Kidney (tissue), 13 donors: ENCODE measurements at regions not wholly inside any gene's neighbourhood (a gene's known extent, or its start where the extent isn't known, plus 50 kb on each side); places are given as distances from the start of the nearest gene placed in this dataset.

Source experiments
- DNase-seq, 5 donors: peaks; one replicate each; pipeline ENCODE4 v3.0.0-alpha.2; 2013 to 2020
- FAIRE-seq: peaks from 2 replicates; lab custom pipeline; 2012; peaks lifted over from hg19 to GRCh38; lab: Jason Lieb, UNC
- H3K27ac ChIP-seq, 2 donors: one replicate each; pipeline ENCODE4 v1.7.0; 2013; ENCODE audit warnings: low read depth in 2 of 2, low read length in 2 of 2, inconsistent platforms in 1 of 2
- H3K27me3 ChIP-seq: one replicate; pipeline ENCODE4 v1.7.1; 2013; ENCODE audit warnings: low read length, inconsistent platforms; ENCODE audit not compliant: control insufficient read depth, insufficient read depth
- H3K36me3 ChIP-seq, 3 donors: one replicate each; pipeline versions ENCODE4 v1.7.0 to v1.7.1; 2013; ENCODE audit warnings: low read length in 3 of 3, control low read depth in 1 of 3, inconsistent platforms in 1 of 3; ENCODE audit not compliant: insufficient read depth in 3 of 3, control insufficient read depth in 2 of 3
- H3K4me1 ChIP-seq, 3 donors: one replicate each; pipeline versions ENCODE4 v1.7.0 to v1.7.1; 2013; ENCODE audit warnings: low read length in 3 of 3, inconsistent platforms in 1 of 3, low read depth in 1 of 3; ENCODE audit not compliant: control insufficient read depth in 2 of 3, insufficient read depth in 2 of 3
- H3K4me3 ChIP-seq, 3 donors: one replicate each; pipeline versions ENCODE4 v1.7.0 to v1.8.1; 2013; ENCODE audit warnings: low read length in 3 of 3, control low read depth in 1 of 3, inconsistent platforms in 1 of 3
- H3K9ac ChIP-seq, 3 donors: one replicate each; pipeline versions ENCODE4 v1.7.0 to v1.7.1; 2013; ENCODE audit warnings: low read length in 3 of 3, control low read depth in 1 of 3, inconsistent platforms in 1 of 3
- H3K9me3 ChIP-seq, 3 donors: one replicate each; pipeline versions ENCODE4 v1.7.0 to v1.7.1; 2013; ENCODE audit warnings: low read length in 3 of 3, control low read depth in 1 of 3, inconsistent platforms in 1 of 3; ENCODE audit not compliant: control insufficient read depth in 2 of 3, insufficient read depth in 1 of 3
- intact Hi-C: fragments of 100-400 bp; cut with DNase I; formaldehyde crosslinking; loops from one replicate; pipeline ENCODE4 v1.11.1; 2022
- TF ChIP-seq, protein P1 (sequence below): IDR thresholded peaks from 3 replicates; pipeline ENCODE4 v1.5.1; 2012; ENCODE audit warnings: mild to moderate bottlenecking, moderate library complexity, borderline replicate concordance; ENCODE audit not compliant: insufficient read depth; ENCODE audit errors: extremely low read depth
- donor health status: control.
- donor health status: control.
- donor health status: control.
- donor health status: control.
- donor health status: control.
- donor health status: DM: yes; HTN: yes; CAD: no.
- donor health status: Normal renal cell carcinoma (clear cell type).

DNA sequence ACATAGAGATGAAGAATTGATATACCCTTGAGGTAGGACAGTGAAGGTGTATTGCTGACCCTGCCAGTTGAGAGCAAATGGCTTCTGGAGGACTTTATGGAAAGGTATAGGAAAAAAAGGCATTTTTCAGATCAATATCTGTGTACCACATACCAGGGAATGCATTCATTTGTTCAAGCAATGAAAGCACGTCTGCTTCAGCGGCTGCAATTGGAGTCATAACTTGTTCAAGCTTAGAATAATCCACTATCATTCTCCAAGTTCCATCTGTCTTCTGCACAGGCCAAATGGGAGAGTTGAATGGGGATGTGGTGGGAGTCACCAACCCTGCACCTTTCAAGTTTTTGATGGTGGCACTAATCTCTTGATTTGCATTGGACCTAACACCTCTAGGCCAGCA lies 249.6 kb upstream of the PTER start:
- no peak overlapping the region for H3K4me3 ChIP-seq
- intact Hi-C loops, result no loop called here
- no peak overlapping the region for H3K27ac ChIP-seq
- H3K9me3 ChIP-seq, result no peaks in the 10 kb centered on the region
- DNase-seq (no peak), FAIRE-seq (no peak)
- no peaks in the 10 kb centered on the region for H3K36me3 ChIP-seq
- no peaks in the 10 kb centered on the region for H3K27me3 ChIP-seq
- no peak overlapping the region for H3K9ac ChIP-seq
- no peaks in the 10 kb centered on the region for H3K4me1 ChIP-seq
- TF ChIP-seq, protein P1, sequence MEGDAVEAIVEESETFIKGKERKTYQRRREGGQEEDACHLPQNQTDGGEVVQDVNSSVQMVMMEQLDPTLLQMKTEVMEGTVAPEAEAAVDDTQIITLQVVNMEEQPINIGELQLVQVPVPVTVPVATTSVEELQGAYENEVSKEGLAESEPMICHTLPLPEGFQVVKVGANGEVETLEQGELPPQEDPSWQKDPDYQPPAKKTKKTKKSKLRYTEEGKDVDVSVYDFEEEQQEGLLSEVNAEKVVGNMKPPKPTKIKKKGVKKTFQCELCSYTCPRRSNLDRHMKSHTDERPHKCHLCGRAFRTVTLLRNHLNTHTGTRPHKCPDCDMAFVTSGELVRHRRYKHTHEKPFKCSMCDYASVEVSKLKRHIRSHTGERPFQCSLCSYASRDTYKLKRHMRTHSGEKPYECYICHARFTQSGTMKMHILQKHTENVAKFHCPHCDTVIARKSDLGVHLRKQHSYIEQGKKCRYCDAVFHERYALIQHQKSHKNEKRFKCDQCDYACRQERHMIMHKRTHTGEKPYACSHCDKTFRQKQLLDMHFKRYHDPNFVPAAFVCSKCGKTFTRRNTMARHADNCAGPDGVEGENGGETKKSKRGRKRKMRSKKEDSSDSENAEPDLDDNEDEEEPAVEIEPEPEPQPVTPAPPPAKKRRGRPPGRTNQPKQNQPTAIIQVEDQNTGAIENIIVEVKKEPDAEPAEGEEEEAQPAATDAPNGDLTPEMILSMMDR, result no peak

DNA sequence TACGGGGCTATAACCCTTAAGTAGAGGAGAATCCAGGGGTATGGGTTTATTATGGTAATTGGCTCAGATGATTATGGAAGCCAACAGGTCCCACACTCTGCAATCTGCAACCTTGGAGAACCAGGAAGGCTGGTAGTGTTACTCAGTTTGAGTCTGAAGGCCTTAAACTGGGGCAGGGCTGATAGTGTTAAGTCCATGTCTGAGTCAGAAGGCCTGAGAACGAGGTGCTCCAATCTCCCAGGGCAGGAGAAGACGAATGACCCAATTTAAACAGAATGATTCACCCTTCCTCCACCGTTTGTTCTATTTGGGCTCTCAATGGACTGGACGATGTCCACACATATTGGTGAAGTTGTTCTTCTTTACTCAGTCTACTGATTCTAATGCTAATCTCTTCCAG lies 244.5 kb upstream of the PTER start:
- TF ChIP-seq, protein P1, result no peak
- no peaks in the 10 kb centered on the region for H3K27me3 ChIP-seq
- no peak for DNase-seq
- no peaks in the 10 kb centered on the region for H3K36me3 ChIP-seq
- intact Hi-C loops, result no loop called here
- no peak for FAIRE-seq
- H3K4me1 ChIP-seq, result no peaks in the 10 kb centered on the region
- H3K27ac ChIP-seq, result no peak overlapping the region
- H3K9ac ChIP-seq, result no peak overlapping the region
- no peaks in the 10 kb centered on the region for H3K9me3 ChIP-seq
- H3K4me3 ChIP-seq, result no peak overlapping the region

DNA sequence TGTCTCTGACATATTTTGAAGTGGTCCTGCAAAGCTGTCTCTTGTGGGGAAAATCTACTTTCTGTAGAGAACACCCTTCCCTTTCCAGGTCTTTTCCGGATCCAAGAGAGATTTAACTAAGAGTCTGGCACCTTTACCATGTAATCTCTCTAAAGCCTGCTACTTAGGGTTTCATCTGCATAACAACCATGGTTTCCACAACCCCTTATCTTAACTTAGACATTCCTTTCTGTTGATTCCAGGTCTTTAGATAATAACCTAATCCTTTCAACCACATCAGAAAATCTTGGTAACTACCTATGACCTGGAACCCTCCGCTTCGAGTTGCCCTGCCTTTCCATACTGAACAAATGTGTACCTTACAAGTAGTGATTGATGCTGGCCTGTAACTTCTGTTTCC lies 243.6 kb upstream of the PTER start:
- TF ChIP-seq, protein P1, result no peak
- intact Hi-C loops, result no loop called here

DNA sequence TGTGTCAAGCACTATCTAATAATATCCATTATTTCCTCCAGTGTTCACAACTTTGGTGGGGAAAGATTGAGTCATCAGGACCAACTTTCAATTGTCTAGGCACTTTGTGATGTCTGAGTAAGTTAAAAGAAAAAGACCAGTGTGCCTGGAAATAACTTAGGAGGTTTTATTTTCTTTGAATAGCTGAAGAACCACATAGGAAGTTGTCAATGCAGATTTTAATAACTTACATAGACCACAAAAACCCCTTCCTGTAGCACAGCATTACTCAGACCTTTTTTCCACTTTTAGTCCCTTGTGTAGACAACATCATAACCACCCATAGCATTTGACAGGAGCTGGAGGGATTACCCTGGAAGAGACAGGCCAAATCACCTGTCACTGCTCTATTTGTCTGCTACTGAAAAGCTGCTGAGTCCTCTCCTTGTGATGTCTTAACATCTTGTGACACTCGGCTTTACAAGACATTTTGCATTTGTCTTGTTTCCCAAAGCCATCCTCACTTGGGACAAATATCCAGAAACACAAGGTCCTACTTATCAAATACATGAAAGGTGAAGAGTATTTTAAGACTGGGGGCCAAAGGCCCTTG lies 241.5 kb upstream of the PTER start:
- TF ChIP-seq, protein P1, result no peak
- Histone ChIP-seq H3K27ac (no peak overlapping the region), H3K9me3 (no peaks in the 10 kb centered on the region), H3K4me3 (no peak overlapping the region), H3K9ac (no peak overlapping the region), H3K4me1 (no peaks in the 10 kb centered on the region), H3K27me3 (no peaks in the 10 kb centered on the region), H3K36me3 (no peaks in the 10 kb centered on the region)
- intact Hi-C loops, result no loop called here
- FAIRE-seq, result no peak
- no peak for DNase-seq

More for the DNA sequence above, 243.6 kb upstream of the PTER start:
- no peaks in the 10 kb centered on the region for H3K9me3 ChIP-seq
- H3K4me1 ChIP-seq, result no peaks in the 10 kb centered on the region
- no peaks in the 10 kb centered on the region for H3K27me3 ChIP-seq
- H3K4me3 ChIP-seq, result no peak overlapping the region
- DNase-seq (no peak), FAIRE-seq (no peak)
- H3K9ac ChIP-seq, result no peak overlapping the region
- H3K36me3 ChIP-seq, result no peaks in the 10 kb centered on the region
- H3K27ac ChIP-seq, result no peak overlapping the region
